GM23248 (cell line): ENCODE measurements at regions not wholly inside any gene's neighbourhood (a gene's known extent, or its start where the extent isn't known, plus 50 kb on each side); places are given as distances from the start of the nearest gene placed in this dataset.

Experiments used
- EZH2 ChIP-seq: fragments of 200-600 bp; sonication (generic); IDR thresholded peaks from 2 replicates; pipeline ENCODE4 v1.6.1; 2018; ENCODE audit warnings: antibody characterized with exemption, mild to moderate bottlenecking; ENCODE audit not compliant: insufficient read depth, poor library complexity, severe bottlenecking
- EZH2phosphoT487 ChIP-seq: fragments of 200-600 bp; sonication (generic); IDR thresholded peaks from 2 replicates; pipeline ENCODE4 v1.6.1; 2018; ENCODE audit warnings: antibody characterized with exemption, moderate library complexity, mild to moderate bottlenecking, low read depth; ENCODE audit not compliant: insufficient read depth

DNA sequence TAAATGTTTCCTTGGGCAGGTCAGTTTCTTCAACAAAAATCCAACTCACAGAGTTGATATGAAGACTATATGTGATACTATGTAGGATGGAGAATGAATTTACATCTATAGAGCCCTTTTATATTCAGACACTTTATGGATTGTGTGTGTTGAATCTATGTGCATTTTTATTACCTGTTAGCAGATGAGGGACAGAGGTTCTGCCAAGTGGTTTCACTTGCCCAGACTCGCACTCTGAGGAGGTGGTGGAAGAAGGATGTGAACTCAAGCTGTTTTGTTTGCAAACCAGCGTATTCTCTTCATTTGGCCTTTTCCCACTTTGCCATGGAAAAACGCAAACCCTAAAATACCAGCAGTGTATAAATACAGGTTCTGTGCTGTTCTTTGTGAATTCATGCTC is 237.6 kb downstream of the TDRD15 start:
- TF ChIP-seq EZH2 (no peak), EZH2phosphoT487 (no peak)
